HCT116 (cell line): ENCODE measurements at regions not wholly inside any gene's neighbourhood (a gene's known extent, or its start where the extent isn't known, plus 50 kb on each side); places are given as distances from the start of the nearest gene placed in this dataset.

Experiments
- ATAC-seq: fragments of 200-7000 bp; cut with Tn5 transposase; 2 replicates; pipeline ENCODE4 v1.9.1; 2020; ENCODE audit warnings: mild to moderate bottlenecking, moderate library complexity
- BruUV-seq: library from RNA; stranded (reverse); fragments of 400-500 nt; replicated peaks from 2 replicates; lab custom pipeline; 2021; lab: Mats Ljungman, UMichigan
- CTCF ChIA-PET: fragments of 300-600 bp; sonication (Branson Sonifier 250); formaldehyde crosslinking; loops from one replicate; lab custom pipeline; 2021; ENCODE audit warnings: antibody characterized with exemption; lab: Charles Lee
- POLR2A ChIA-PET: fragments of 300-600, 350-600 bp; sonication (Branson Sonifier 250); formaldehyde crosslinking; loops from one replicate; lab custom pipeline; 2021; ENCODE audit warnings: antibody characterized with exemption; lab: Charles Lee
- RAD21 ChIA-PET, 2 experiments: fragments of 300-600 bp; sonication (Branson Sonifier 250); formaldehyde crosslinking; loops; one replicate each; lab custom pipeline; 2023; ENCODE audit warnings: low total read pairs in 2 of 2; ENCODE audit not compliant: uncharacterized antibody in 2 of 2, unreplicated experiment in 2 of 2, low non-redundant PET in 1 of 2; lab: Charles Lee
- DNase-seq: peaks from one replicate; pipeline ENCODE4 v3.0.0-alpha.2; 2010; ENCODE audit warnings: low read depth, low spot score
- H2AFZ ChIP-seq: fragments of 200-600 bp; shearing (Covaris generic), sonication (generic); 2 replicates; pipeline ENCODE4 v1.6.1; 2017; ENCODE audit warnings: low read depth, mixed run types, mixed read lengths, antibody characterized with exemption, low read length; ENCODE audit not compliant: poor library complexity, severe bottlenecking
- H3K27ac ChIP-seq: 2 replicates; pipeline ENCODE4 v1.5.1; 2012; ENCODE audit warnings: low read depth, low read length
- H3K27me3 ChIP-seq: fragments of 200-600 bp; sonication (generic); 2 replicates; pipeline ENCODE4 v1.6.1; 2016; ENCODE audit warnings: mixed run types, low read length, mixed read lengths; ENCODE audit not compliant: insufficient read depth
- H3K36me3 ChIP-seq, 2 experiments: fragments of 200-500 bp in 1 of 2; fragments of 200-600 bp in 1 of 2; sonication (Bioruptor generic) in 1 of 2; sonication (generic) in 1 of 2; 2 replicates each; pipeline versions ENCODE4 v1.5.1 to v1.6.1; 2014 to 2016; ENCODE audit warnings: low read length in 2 of 2, inconsistent platforms in 1 of 2, mixed read lengths in 1 of 2, mixed run types in 1 of 2; ENCODE audit not compliant: insufficient read depth in 2 of 2, control insufficient read depth in 1 of 2
- H3K4me1 ChIP-seq, 2 experiments: fragments of 200-600 bp in 1 of 2; sonication (generic) in 1 of 2; 2 replicates each; pipeline versions ENCODE4 v1.5.1 to v1.6.1; 2012 to 2017; ENCODE audit warnings: low read length in 2 of 2, inconsistent platforms in 1 of 2, mild to moderate bottlenecking in 1 of 2, mixed read lengths in 1 of 2, mixed run types in 1 of 2, moderate library complexity in 1 of 2; ENCODE audit not compliant: insufficient read depth in 2 of 2, control insufficient read depth in 1 of 2
- H3K4me2 ChIP-seq: fragments of 200-600 bp; sonication (generic); 2 replicates; pipeline ENCODE4 v1.6.1; 2017; ENCODE audit warnings: mixed run types, low read length, mixed read lengths
- H3K4me3 ChIP-seq, 2 experiments: fragments of 200-600 bp in 1 of 2; sonication (generic) in 1 of 2; replicated peaks in 1 of 2; 2 replicates each; pipeline ENCODE4 v1.5.1; 2011 to 2016; ENCODE audit warnings: low read length in 2 of 2, control low read depth in 1 of 2, low read depth in 1 of 2, mild to moderate bottlenecking in 1 of 2, mixed read lengths in 1 of 2, mixed run types in 1 of 2
- H3K79me2 ChIP-seq: fragments of 200-600 bp; sonication (generic); 2 replicates; pipeline ENCODE4 v1.6.1; 2017; ENCODE audit warnings: mild to moderate bottlenecking, mixed run types, low read length, moderate library complexity, mixed read lengths; ENCODE audit not compliant: insufficient read depth
- H3K9ac ChIP-seq: fragments of 200-600 bp; sonication (generic); 2 replicates; pipeline ENCODE4 v1.6.1; 2016; ENCODE audit warnings: low read length, mixed read lengths
- H3K9me2 ChIP-seq: fragments of 200-600 bp; sonication (generic), shearing (Covaris generic); 2 replicates; pipeline ENCODE4 v1.6.1; 2017; ENCODE audit warnings: mixed run types, mild to moderate bottlenecking, moderate library complexity; ENCODE audit not compliant: insufficient read depth
- H3K9me3 ChIP-seq, 2 experiments: fragments of 200-500 bp in 1 of 2; fragments of 200-600 bp in 1 of 2; sonication (Bioruptor generic) in 1 of 2; sonication (generic) in 1 of 2; 2 replicates each; pipeline ENCODE4 v1.6.1; 2014 to 2017; ENCODE audit warnings: low read length in 2 of 2, mixed read lengths in 2 of 2, inconsistent platforms in 1 of 2, low read depth in 1 of 2, mild to moderate bottlenecking in 1 of 2, mixed run types in 1 of 2, moderate library complexity in 1 of 2; ENCODE audit not compliant: control insufficient read depth in 1 of 2, insufficient read depth in 1 of 2
- H4K20me1 ChIP-seq: fragments of 200-600 bp; sonication (generic), shearing (Covaris generic); 2 replicates; pipeline ENCODE4 v1.6.1; 2017; ENCODE audit warnings: mixed run types, mild to moderate bottlenecking, moderate library complexity; ENCODE audit not compliant: insufficient read depth
- CBX3 ChIP-seq: IDR thresholded peaks from 2 replicates; pipeline ENCODE4 v1.6.1; 2012; ENCODE audit warnings: low read depth
- EGR1 ChIP-seq: IDR thresholded peaks from 2 replicates; pipeline ENCODE4 v1.6.1; 2012; ENCODE audit warnings: low read depth
- EZH2 ChIP-seq: fragments of 200-600 bp; sonication (generic); IDR thresholded peaks from 2 replicates; pipeline ENCODE4 v1.6.1; 2017; ENCODE audit warnings: antibody characterized with exemption, mixed run types
- FOSL1 ChIP-seq: IDR thresholded peaks from 2 replicates; pipeline ENCODE4 v1.6.1; 2012; ENCODE audit warnings: low read depth
- JUND ChIP-seq: IDR thresholded peaks from 2 replicates; pipeline ENCODE4 v1.6.1; 2012
- MAX ChIP-seq: IDR thresholded peaks from 2 replicates; pipeline ENCODE4 v1.6.1; 2012
- POLR2AphosphoS5 ChIP-seq: IDR thresholded peaks from 2 replicates; pipeline ENCODE4 v1.6.1; 2011; ENCODE audit warnings: mild to moderate bottlenecking, low read depth, low read length, moderate library complexity
- RAD21 ChIP-seq: IDR thresholded peaks from 2 replicates; pipeline ENCODE4 v1.6.1; 2012; ENCODE audit warnings: low read depth, mild to moderate bottlenecking
- REST ChIP-seq: IDR thresholded peaks from 2 replicates; pipeline ENCODE4 v1.6.1; 2012; ENCODE audit warnings: low read depth
- SIN3A ChIP-seq: IDR thresholded peaks from 2 replicates; pipeline ENCODE4 v1.6.1; 2012; ENCODE audit warnings: low read depth
- YY1 ChIP-seq: IDR thresholded peaks from 2 replicates; pipeline ENCODE4 v1.6.1; 2011; ENCODE audit warnings: low read length, low read depth, moderate library complexity, mild to moderate bottlenecking; ENCODE audit not compliant: insufficient replicate concordance; ENCODE audit errors: extremely low read depth
- ZFX ChIP-seq: fragments of 450-650 bp; IDR thresholded peaks from 2 replicates; pipeline ENCODE4 v1.6.1; 2017
- intact Hi-C: fragments of 100-400 bp; cut with micrococcal nuclease; formaldehyde crosslinking; loops from 2 replicates; pipeline ENCODE4 v1.10.0; 2022

- TF ChIP-seq POLR2AphosphoS5: no peak
- TF ChIP-seq JUND: no peak
- no peak for TF ChIP-seq YY1
- TF ChIP-seq, all 23 proteins: peak for 0
Observed at GRCh38 chr5:27403243-27403882, 365.0 kb upstream of the CDH9 start (continued).

DNA sequence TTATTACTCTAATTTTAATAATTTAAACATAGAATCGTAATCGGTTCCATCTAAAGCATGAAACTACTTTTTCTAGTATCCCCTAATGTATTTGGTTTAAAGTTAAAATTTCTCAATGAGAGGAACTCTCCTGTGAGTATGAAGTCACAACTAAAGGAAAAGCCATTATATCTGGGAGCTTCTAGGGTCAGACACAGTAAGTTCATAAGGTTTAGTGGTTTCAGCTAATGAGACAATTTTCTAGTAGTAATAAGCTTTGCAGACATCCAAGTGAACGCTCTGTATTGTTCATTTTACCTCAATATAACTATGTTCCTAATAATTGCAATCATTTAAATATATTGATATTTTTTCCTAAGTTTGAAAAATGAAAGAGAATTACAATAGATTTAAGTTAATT is 364.4 kb upstream of the CDH9 start:
- no TSS peak for BruUV-seq
- TF ChIP-seq RAD21 (no peak), REST (no peak), ZFX (no peak), MAX (no peak), CBX3 (no peak), POLR2AphosphoS5 (no peak), EZH2 (no peak), EGR1 (no peak), SIN3A (no peak), FOSL1 (no peak)
- Histone ChIP-seq H3K4me1 (no peaks in the 10 kb centered on the region), H2AFZ (no peak overlapping the region), H3K9me3 (peaks cover 0 to 7% of the 10 kb centered on the region in 2 experiments; a peak in 2 of 4 replicates), H3K4me3 (no peak overlapping the region), H3K9me2 (no peaks in the 10 kb centered on the region), H3K27ac (no peak overlapping the region), H4K20me1 (no peaks in the 10 kb centered on the region), H3K36me3 (no peaks in the 10 kb centered on the region), H3K27me3 (no peaks in the 10 kb centered on the region), H3K4me2 (no peak overlapping the region), H3K9ac (no peak overlapping the region), H3K79me2 (no peaks in the 10 kb centered on the region)
- CTCF ChIA-PET: no interaction called here
- DNase-seq (no peak), ATAC-seq (no peak)
- intact Hi-C loops: no loop called here
- RAD21 ChIA-PET: no interaction called here
- POLR2A ChIA-PET: no interaction called here
